ENCODE measurements at regions not wholly inside any gene's neighbourhood (a gene's known extent, or its start where the extent isn't known, plus 50 kb on each side); places are given as distances from the start of the nearest gene placed in this dataset.

DNA sequence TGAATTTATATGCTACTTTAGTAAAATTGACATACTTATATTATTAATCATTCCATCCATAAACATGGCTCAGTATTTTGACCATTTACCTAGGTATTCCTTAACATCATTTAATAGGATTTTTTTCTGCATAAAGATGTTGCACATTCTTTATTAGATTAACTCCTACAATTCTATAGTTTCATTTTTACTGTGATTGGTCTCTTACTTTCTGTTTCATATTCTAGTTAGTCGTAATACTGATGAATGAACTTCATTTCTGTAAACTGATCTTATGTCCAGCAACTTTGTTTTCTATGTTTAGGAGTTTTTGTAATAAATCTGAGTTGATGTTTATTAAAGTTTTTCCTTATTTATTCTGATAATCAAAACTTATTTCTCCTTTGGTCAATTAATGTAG is 278.2 kb upstream of the CXXC4 start:
- TF ChIP-seq EZH2 (IDR thresholded peaks at IDR 0.05; ENCODE audit: low read depth, unreplicated experiment) (no peak), POLR2AphosphoS5 (IDR thresholded peaks at IDR 0.05; ENCODE audit: low read depth) (no peak), STAT1 (IDR thresholded peaks at IDR 0.05; ENCODE audit: unreplicated experiment) (no peak), NANOG (IDR thresholded peaks at IDR 0.05; ENCODE audit: borderline replicate concordance) (no peak), ZNF331 (CRISPR knock-in tag; IDR thresholded peaks at IDR 0.05; ENCODE audit: low read depth) (no peak)
- TF ChIP-seq, protein P1, sequence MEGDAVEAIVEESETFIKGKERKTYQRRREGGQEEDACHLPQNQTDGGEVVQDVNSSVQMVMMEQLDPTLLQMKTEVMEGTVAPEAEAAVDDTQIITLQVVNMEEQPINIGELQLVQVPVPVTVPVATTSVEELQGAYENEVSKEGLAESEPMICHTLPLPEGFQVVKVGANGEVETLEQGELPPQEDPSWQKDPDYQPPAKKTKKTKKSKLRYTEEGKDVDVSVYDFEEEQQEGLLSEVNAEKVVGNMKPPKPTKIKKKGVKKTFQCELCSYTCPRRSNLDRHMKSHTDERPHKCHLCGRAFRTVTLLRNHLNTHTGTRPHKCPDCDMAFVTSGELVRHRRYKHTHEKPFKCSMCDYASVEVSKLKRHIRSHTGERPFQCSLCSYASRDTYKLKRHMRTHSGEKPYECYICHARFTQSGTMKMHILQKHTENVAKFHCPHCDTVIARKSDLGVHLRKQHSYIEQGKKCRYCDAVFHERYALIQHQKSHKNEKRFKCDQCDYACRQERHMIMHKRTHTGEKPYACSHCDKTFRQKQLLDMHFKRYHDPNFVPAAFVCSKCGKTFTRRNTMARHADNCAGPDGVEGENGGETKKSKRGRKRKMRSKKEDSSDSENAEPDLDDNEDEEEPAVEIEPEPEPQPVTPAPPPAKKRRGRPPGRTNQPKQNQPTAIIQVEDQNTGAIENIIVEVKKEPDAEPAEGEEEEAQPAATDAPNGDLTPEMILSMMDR (conservative IDR thresholded peaks at IDR 0.05; ENCODE audit: low read depth in 2 of 2): no peak
- TF ChIP-seq, protein P2, sequence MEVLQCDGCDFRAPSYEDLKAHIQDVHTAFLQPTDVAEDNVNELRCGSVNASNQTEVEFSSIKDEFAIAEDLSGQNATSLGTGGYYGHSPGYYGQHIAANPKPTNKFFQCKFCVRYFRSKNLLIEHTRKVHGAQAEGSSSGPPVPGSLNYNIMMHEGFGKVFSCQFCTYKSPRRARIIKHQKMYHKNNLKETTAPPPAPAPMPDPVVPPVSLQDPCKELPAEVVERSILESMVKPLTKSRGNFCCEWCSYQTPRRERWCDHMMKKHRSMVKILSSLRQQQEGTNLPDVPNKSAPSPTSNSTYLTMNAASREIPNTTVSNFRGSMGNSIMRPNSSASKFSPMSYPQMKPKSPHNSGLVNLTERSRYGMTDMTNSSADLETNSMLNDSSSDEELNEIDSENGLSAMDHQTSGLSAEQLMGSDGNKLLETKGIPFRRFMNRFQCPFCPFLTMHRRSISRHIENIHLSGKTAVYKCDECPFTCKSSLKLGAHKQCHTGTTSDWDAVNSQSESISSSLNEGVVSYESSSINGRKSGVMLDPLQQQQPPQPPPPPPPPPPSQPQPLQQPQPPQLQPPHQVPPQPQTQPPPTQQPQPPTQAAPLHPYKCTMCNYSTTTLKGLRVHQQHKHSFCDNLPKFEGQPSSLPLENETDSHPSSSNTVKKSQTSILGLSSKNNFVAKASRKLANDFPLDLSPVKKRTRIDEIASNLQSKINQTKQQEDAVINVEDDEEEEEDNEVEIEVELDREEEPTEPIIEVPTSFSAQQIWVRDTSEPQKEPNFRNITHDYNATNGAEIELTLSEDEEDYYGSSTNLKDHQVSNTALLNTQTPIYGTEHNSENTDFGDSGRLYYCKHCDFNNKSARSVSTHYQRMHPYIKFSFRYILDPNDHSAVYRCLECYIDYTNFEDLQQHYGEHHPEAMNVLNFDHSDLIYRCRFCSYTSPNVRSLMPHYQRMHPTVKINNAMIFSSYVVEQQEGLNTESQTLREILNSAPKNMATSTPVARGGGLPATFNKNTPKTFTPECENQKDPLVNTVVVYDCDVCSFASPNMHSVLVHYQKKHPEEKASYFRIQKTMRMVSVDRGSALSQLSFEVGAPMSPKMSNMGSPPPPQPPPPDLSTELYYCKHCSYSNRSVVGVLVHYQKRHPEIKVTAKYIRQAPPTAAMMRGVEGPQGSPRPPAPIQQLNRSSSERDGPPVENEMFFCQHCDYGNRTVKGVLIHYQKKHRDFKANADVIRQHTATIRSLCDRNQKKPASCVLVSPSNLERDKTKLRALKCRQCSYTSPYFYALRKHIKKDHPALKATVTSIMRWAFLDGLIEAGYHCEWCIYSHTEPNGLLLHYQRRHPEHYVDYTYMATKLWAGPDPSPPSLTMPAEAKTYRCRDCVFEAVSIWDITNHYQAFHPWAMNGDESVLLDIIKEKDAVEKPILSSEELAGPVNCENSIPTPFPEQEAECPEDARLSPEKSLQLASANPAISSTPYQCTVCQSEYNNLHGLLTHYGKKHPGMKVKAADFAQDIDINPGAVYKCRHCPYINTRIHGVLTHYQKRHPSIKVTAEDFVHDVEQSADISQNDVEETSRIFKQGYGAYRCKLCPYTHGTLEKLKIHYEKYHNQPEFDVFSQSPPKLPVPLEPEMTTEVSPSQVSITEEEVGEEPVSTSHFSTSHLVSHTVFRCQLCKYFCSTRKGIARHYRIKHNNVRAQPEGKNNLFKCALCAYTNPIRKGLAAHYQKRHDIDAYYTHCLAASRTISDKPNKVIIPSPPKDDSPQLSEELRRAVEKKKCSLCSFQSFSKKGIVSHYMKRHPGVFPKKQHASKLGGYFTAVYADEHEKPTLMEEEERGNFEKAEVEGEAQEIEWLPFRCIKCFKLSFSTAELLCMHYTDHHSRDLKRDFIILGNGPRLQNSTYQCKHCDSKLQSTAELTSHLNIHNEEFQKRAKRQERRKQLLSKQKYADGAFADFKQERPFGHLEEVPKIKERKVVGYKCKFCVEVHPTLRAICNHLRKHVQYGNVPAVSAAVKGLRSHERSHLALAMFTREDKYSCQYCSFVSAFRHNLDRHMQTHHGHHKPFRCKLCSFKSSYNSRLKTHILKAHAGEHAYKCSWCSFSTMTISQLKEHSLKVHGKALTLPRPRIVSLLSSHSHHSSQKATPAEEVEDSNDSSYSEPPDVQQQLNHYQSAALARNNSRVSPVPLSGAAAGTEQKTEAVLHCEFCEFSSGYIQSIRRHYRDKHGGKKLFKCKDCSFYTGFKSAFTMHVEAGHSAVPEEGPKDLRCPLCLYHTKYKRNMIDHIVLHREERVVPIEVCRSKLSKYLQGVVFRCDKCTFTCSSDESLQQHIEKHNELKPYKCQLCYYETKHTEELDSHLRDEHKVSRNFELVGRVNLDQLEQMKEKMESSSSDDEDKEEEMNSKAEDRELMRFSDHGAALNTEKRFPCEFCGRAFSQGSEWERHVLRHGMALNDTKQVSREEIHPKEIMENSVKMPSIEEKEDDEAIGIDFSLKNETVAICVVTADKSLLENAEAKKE (CRISPR knock-in tag; IDR thresholded peaks at IDR 0.05): no peak
